H9 (cell line): ENCODE measurements at regions not wholly inside any gene's neighbourhood (a gene's known extent, or its start where the extent isn't known, plus 50 kb on each side); places are given as distances from the start of the nearest gene placed in this dataset.

Source experiments
- DNase-seq: peaks from one replicate; pipeline ENCODE4 v3.0.0-alpha.2; 2017
- H2AFZ ChIP-seq: one replicate; pipeline ENCODE4 v1.6.1; 2013; ENCODE audit warnings: mild to moderate bottlenecking, low read length, control low read depth, moderate library complexity
- H2AK5ac ChIP-seq: 2 replicates; pipeline ENCODE4 v1.6.1; 2013; ENCODE audit warnings: low read length, control low read depth, mixed read lengths; ENCODE audit not compliant: insufficient read length
- H2BK120ac ChIP-seq: one replicate; pipeline ENCODE4 v1.6.1; 2013; ENCODE audit warnings: low read depth, mild to moderate bottlenecking, low read length, control low read depth, inconsistent platforms; ENCODE audit not compliant: poor library complexity, severe bottlenecking
- H2BK12ac ChIP-seq: 2 replicates; pipeline ENCODE4 v1.6.1; 2013; ENCODE audit warnings: low read length, control low read depth, mixed read lengths, low read depth; ENCODE audit not compliant: insufficient read length
- H2BK15ac ChIP-seq: 2 replicates; pipeline ENCODE4 v1.6.1; 2013; ENCODE audit warnings: low read depth, low read length, control low read depth
- H2BK20ac ChIP-seq: one replicate; pipeline ENCODE4 v1.6.1; 2013; ENCODE audit warnings: low read depth, mild to moderate bottlenecking, low read length, control low read depth, inconsistent platforms; ENCODE audit not compliant: poor library complexity, severe bottlenecking
- H2BK5ac ChIP-seq: 2 replicates; pipeline ENCODE4 v1.6.1; 2013; ENCODE audit warnings: low read length, control low read depth, mixed read lengths; ENCODE audit not compliant: insufficient read length
- H3K14ac ChIP-seq: 2 replicates; pipeline ENCODE4 v1.6.1; 2013; ENCODE audit warnings: low read length, control low read depth; ENCODE audit not compliant: insufficient read depth
- H3K18ac ChIP-seq: 2 replicates; pipeline ENCODE4 v1.6.1; 2013; ENCODE audit warnings: low read depth, mild to moderate bottlenecking, mixed read lengths, low read length, control low read depth; ENCODE audit not compliant: insufficient read length
- H3K23ac ChIP-seq: 2 replicates; pipeline ENCODE4 v1.6.1; 2013; ENCODE audit warnings: low read length, control low read depth, mixed read lengths, low read depth; ENCODE audit not compliant: insufficient read length
- H3K23me2 ChIP-seq: 2 replicates; pipeline ENCODE4 v1.6.1; 2013; ENCODE audit warnings: low read depth, mild to moderate bottlenecking, mixed read lengths, low read length, control low read depth; ENCODE audit not compliant: insufficient read length, poor library complexity, severe bottlenecking
- H3K27ac ChIP-seq: 2 replicates; pipeline ENCODE4 v1.5.1; 2013; ENCODE audit warnings: low read length, control low read depth, mixed read lengths, low read depth; ENCODE audit not compliant: insufficient read length
- H3K27me3 ChIP-seq: 2 replicates; pipeline ENCODE4 v1.6.1; 2013; ENCODE audit warnings: low read length, control low read depth, inconsistent platforms; ENCODE audit not compliant: insufficient read depth
- H3K4ac ChIP-seq: 2 replicates; pipeline ENCODE4 v1.6.1; 2013; ENCODE audit warnings: low read depth, mild to moderate bottlenecking, control low read depth, inconsistent platforms, low read length, moderate library complexity
- H3K4me1 ChIP-seq: 2 replicates; pipeline ENCODE4 v1.6.1; 2013; ENCODE audit warnings: low read length, control low read depth, inconsistent platforms; ENCODE audit not compliant: insufficient read depth
- H3K4me2 ChIP-seq: 2 replicates; pipeline ENCODE4 v1.6.1; 2013; ENCODE audit warnings: low read length, control low read depth, mixed read lengths; ENCODE audit not compliant: insufficient read length, insufficient read depth
- H3K56ac ChIP-seq: 2 replicates; pipeline ENCODE4 v1.6.1; 2013; ENCODE audit warnings: low read depth, mild to moderate bottlenecking, mixed read lengths, low read length, control low read depth; ENCODE audit not compliant: insufficient read length
- H3K79me1 ChIP-seq: 2 replicates; pipeline ENCODE4 v1.6.1; 2013; ENCODE audit warnings: low read depth, mild to moderate bottlenecking, moderate library complexity, low read length, control low read depth, inconsistent platforms; ENCODE audit not compliant: insufficient read depth, poor library complexity, severe bottlenecking
- H3K79me2 ChIP-seq: 2 replicates; pipeline ENCODE4 v1.6.1; 2013; ENCODE audit warnings: low read length, control low read depth, inconsistent platforms; ENCODE audit not compliant: insufficient read depth
- H3K9ac ChIP-seq: 2 replicates; pipeline ENCODE4 v1.6.1; 2013; ENCODE audit warnings: low read length, control low read depth, mixed read lengths; ENCODE audit not compliant: insufficient read length; ENCODE audit errors: extremely low read depth
- H3K9me3 ChIP-seq: one replicate; pipeline ENCODE4 v1.6.1; 2013; ENCODE audit warnings: low read depth, low read length, inconsistent platforms; ENCODE audit not compliant: control insufficient read depth
- H3T11ph ChIP-seq: one replicate; pipeline ENCODE4 v1.6.1; 2013; ENCODE audit warnings: mild to moderate bottlenecking, low read length, control low read depth, inconsistent platforms
- H4K20me1 ChIP-seq: one replicate; pipeline ENCODE4 v1.6.1; 2013; ENCODE audit not compliant: control insufficient read depth, insufficient read length, insufficient read depth
- H4K5ac ChIP-seq: 2 replicates; pipeline ENCODE4 v1.6.1; 2013; ENCODE audit warnings: low read depth, mild to moderate bottlenecking, mixed read lengths, low read length, control low read depth; ENCODE audit not compliant: insufficient read length
- H4K8ac ChIP-seq: replicated peaks from 2 replicates; pipeline ENCODE4 v1.6.1; 2013; ENCODE audit warnings: low read length, control low read depth, mixed read lengths, low read depth; ENCODE audit not compliant: insufficient read length
- H4K91ac ChIP-seq: 2 replicates; pipeline ENCODE4 v1.6.1; 2013; ENCODE audit warnings: low read depth, mild to moderate bottlenecking, moderate library complexity, mixed read lengths, low read length, control low read depth; ENCODE audit not compliant: insufficient read length
- H3K27ac Mint-ChIP-seq, 3 experiments: 2 replicates in 2 of 3; 3 replicates in 1 of 3; pipeline ENCODE4 v1.8.0; 2020 to 2021; ENCODE audit warnings: mixed read lengths in 3 of 3, mild to moderate bottlenecking in 1 of 3, moderate library complexity in 1 of 3
- H3K27me3 Mint-ChIP-seq: 2 replicates; pipeline ENCODE4 v1.8.0; 2021; ENCODE audit warnings: low read depth, mild to moderate bottlenecking, moderate library complexity, mixed read lengths
- H3K36me3 Mint-ChIP-seq, 3 experiments: 2 replicates in 2 of 3; 3 replicates in 1 of 3; pipeline ENCODE4 v1.8.0; 2020 to 2021; ENCODE audit warnings: low read depth in 3 of 3, mixed read lengths in 3 of 3; ENCODE audit not compliant: insufficient read depth in 1 of 3
- H3K4me1 Mint-ChIP-seq, 2 experiments: 2 replicates each; pipeline ENCODE4 v1.8.0; 2020; ENCODE audit warnings: mixed read lengths in 2 of 2
- H3K4me3 Mint-ChIP-seq, 2 experiments: 2 replicates in 1 of 2; 3 replicates in 1 of 2; pipeline ENCODE4 v1.8.0; 2020 to 2021; ENCODE audit warnings: mild to moderate bottlenecking in 2 of 2, mixed read lengths in 2 of 2, moderate library complexity in 1 of 2
- H3K9me3 Mint-ChIP-seq, 2 experiments: 2 replicates in 1 of 2; 3 replicates in 1 of 2; pipeline ENCODE4 v1.8.0; 2020; ENCODE audit warnings: mild to moderate bottlenecking in 2 of 2, mixed read lengths in 2 of 2, moderate library complexity in 1 of 2
- CTCF ChIP-seq: fragments of 200-600 bp; sonication (generic); conservative IDR thresholded peaks from 3 replicates; pipeline ENCODE4 v1.8.0; 2021; ENCODE audit warnings: antibody characterized with exemption, mild to moderate bottlenecking
- WGBS: extraction: QIAGEN DNeasy Blood & Tissue Kit; methylation state at CpG from one replicate; pipeline ENCODE4 v1.1.7; 2013; ENCODE audit warnings: missing lambda C conversion rate, low lambda C conversion rate, mixed read lengths; ENCODE audit not compliant: insufficient read length; ENCODE audit errors: extremely low coverage; 5-methylcytosine and 5-hydroxymethylcytosine counted together

- Histone ChIP-seq H3K27ac (no peak overlapping the region), H4K5ac (no peak overlapping the region), H2BK20ac (no peak overlapping the region), H3K79me2 (no peaks in the 10 kb centered on the region), H3K4me1 (peaks cover 4% of the 10 kb centered on the region; the same call in 1 of the 2 replicates), H3K23ac (no peak overlapping the region), H4K8ac (no peak overlapping the region), H3K23me2 (peaks cover 3% of the 10 kb centered on the region), H3K56ac (no peak overlapping the region), H3K27me3 (no peaks in the 10 kb centered on the region), H4K20me1 (no peaks in the 10 kb centered on the region), H2BK15ac (no peak overlapping the region), H2AK5ac (no peak overlapping the region), H3K4ac (no peak overlapping the region), H3K9me3 (no peaks in the 10 kb centered on the region), H4K91ac (no peak overlapping the region), H3K18ac (peak overlapping the region; percentile 11), H3K9ac (no peak overlapping the region), H3T11ph (no peak overlapping the region), H3K14ac (no peak overlapping the region), H2AFZ (no peak overlapping the region), H2BK12ac (no peak overlapping the region), H3K4me2 (no peak overlapping the region), H3K79me1 (no peaks in the 10 kb centered on the region), H2BK120ac (no peak overlapping the region), H2BK5ac (no peak overlapping the region)
- Mint-ChIP-seq H3K9me3 (no peaks in the 10 kb centered on the region), H3K4me3 (no peak overlapping the region; a peak in 1 of 5 replicates), H3K27me3 (peaks cover 5% of the 10 kb centered on the region), H3K27ac (peak overlapping the region; percentile 77 to 92 (median 85)), H3K4me1 (peaks cover 52 to 59% of the 10 kb centered on the region in 2 experiments), H3K36me3 (peaks cover 0 to 1% (median 0%) of the 10 kb centered on the region in 3 experiments; a peak in 1 of 7 replicates)
- WGBS = no CpG with 5 or more reads among the region's 11 CpGs
- peak; percentile 74 for TF ChIP-seq CTCF
- DNase-seq = peak; percentile 82
Observed at GRCh38 chr15:89003865-89004725, 84.2 kb upstream of the ABHD2 start.
